Nephron (organoid): ENCODE measurements at regions not wholly inside any gene's neighbourhood (a gene's known extent, or its start where the extent isn't known, plus 50 kb on each side); places are given as distances from the start of the nearest gene placed in this dataset.

Experiments used
- H3K27ac Mint-ChIP-seq, 3 experiments: 2 replicates each; pipeline ENCODE4 v1.8.0; 2020; ENCODE audit warnings: mixed read lengths in 3 of 3, mild to moderate bottlenecking in 2 of 3, moderate library complexity in 1 of 3
- H3K27me3 Mint-ChIP-seq: 2 replicates; pipeline ENCODE4 v1.8.0; 2021; ENCODE audit warnings: low read depth, mild to moderate bottlenecking, moderate library complexity, mixed read lengths
- H3K36me3 Mint-ChIP-seq: 2 replicates; pipeline ENCODE4 v1.8.0; 2020; ENCODE audit warnings: low read depth, mixed read lengths
- H3K4me1 Mint-ChIP-seq: 2 replicates; pipeline ENCODE4 v1.8.0; 2020; ENCODE audit warnings: mixed read lengths
- H3K4me3 Mint-ChIP-seq, 3 experiments: 2 replicates each; pipeline ENCODE4 v1.8.0; 2020; ENCODE audit warnings: mild to moderate bottlenecking in 3 of 3, mixed read lengths in 3 of 3, moderate library complexity in 2 of 3
- H3K9me3 Mint-ChIP-seq: 2 replicates; pipeline ENCODE4 v1.8.0; 2020; ENCODE audit warnings: mixed read lengths
- TF ChIP-seq, protein P1 (sequence below), 3 experiments: fragments of 200-600 bp; sonication (generic); IDR thresholded peaks; one replicate each; pipeline ENCODE4 v1.5.0; 2021; ENCODE audit warnings: antibody characterized with exemption in 3 of 3; ENCODE audit not compliant: unreplicated experiment in 3 of 3

DNA sequence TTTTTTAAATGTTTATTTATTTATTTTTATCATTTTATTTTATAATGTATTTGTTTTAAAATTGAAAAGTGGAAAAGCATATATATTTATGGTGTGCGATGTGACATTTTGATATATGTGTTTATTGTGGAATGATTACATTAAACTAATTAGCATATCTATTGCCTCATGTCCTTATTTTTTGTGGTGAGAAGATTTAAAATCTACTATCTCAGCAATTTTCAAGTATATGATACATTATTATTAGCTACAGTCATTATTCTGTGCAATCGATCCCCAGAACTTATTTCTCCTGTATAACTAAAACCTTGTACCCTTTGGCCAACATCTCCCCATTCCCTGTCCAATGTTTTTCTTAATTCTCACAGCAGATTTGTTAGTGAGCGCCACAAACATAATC is 115.6 kb upstream of the SHH start:
- H3K4me3 Mint-ChIP-seq: no peak overlapping the region
- H3K36me3 Mint-ChIP-seq: no peaks in the 10 kb centered on the region
- no peaks in the 10 kb centered on the region for H3K4me1 Mint-ChIP-seq
- no peaks in the 10 kb centered on the region for H3K9me3 Mint-ChIP-seq
- TF ChIP-seq, protein P1, sequence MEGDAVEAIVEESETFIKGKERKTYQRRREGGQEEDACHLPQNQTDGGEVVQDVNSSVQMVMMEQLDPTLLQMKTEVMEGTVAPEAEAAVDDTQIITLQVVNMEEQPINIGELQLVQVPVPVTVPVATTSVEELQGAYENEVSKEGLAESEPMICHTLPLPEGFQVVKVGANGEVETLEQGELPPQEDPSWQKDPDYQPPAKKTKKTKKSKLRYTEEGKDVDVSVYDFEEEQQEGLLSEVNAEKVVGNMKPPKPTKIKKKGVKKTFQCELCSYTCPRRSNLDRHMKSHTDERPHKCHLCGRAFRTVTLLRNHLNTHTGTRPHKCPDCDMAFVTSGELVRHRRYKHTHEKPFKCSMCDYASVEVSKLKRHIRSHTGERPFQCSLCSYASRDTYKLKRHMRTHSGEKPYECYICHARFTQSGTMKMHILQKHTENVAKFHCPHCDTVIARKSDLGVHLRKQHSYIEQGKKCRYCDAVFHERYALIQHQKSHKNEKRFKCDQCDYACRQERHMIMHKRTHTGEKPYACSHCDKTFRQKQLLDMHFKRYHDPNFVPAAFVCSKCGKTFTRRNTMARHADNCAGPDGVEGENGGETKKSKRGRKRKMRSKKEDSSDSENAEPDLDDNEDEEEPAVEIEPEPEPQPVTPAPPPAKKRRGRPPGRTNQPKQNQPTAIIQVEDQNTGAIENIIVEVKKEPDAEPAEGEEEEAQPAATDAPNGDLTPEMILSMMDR (IDR thresholded peaks at IDR 0.05; ENCODE audit: unreplicated experiment in 3 of 3): no peak
- peaks cover 33% of the 10 kb centered on the region for H3K27me3 Mint-ChIP-seq
- H3K27ac Mint-ChIP-seq: no peak overlapping the region

DNA sequence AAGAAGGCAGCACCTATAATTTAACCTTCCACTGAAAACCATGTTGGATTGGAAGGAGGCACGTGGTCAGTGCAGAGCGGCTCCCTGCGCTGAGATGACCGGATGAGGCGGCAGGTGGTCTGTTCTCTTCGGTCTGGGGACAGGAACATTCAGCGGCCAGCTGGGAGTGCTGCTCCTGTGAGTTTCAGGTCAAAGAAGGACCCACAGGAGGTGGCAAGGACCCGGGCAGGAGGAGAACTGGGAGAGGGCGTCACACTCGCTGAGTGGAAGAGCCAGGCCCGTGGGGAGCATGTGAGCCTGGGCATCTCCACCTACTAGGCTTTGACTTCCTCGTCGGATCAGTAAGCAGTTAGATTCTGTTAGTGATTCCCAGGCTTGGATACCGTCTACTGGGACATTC is 113.4 kb upstream of the SHH start:
- TF ChIP-seq, protein P1 (IDR thresholded peaks at IDR 0.05; ENCODE audit: unreplicated experiment in 3 of 3): no peak
- Mint-ChIP-seq H3K27ac (no peak overlapping the region), H3K9me3 (no peaks in the 10 kb centered on the region), H3K27me3 (peaks cover 29% of the 10 kb centered on the region), H3K4me3 (no peak overlapping the region), H3K36me3 (no peaks in the 10 kb centered on the region), H3K4me1 (no peaks in the 10 kb centered on the region)

DNA sequence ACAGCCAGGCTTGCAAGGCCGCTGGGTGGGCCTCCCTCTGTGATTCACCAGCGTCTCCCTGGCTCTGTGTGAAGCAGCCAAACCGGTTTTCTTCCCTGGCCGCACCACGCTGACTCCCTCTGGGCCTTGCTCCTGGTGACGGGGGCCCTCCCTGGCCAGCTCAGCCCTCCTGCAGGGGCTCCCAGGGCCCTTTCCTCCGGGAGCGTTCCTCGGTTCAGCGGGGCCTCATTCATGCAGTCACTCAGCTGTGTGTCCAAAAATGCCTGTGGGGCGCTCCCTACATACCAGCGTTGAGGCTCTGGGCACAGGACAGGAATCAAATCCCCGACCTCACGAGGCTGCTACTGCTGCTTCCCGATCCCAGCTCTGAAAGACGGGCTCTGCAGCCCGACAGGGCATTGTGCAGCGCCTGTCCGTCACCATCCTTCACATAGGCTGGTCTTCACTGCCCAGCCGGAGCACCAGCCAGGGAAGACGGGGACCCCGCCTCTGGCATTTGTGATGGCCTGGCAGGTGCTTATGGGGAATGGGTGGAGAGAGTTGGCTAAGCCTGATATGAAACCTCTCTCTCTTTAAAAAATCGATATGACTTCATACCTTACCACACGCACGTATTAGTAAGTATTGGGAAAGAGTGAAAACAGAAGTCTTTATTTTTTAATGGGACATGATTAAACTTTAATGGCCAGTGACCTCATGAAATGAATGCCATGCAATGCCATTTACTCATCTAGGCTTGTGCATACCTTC is 110.0 kb upstream of the SHH start:
- Mint-ChIP-seq H3K36me3 (peaks cover 3% of the 10 kb centered on the region), H3K9me3 (peaks cover 3% of the 10 kb centered on the region), H3K4me1 (peaks cover 5% of the 10 kb centered on the region), H3K27ac (peak overlapping the region; percentile 45 to 92 (median 84)), H3K27me3 (peaks cover 27% of the 10 kb centered on the region), H3K4me3 (no peak overlapping the region)
- TF ChIP-seq, protein P1 (IDR thresholded peaks at IDR 0.05; ENCODE audit: unreplicated experiment in 3 of 3): no peak

- Mint-ChIP-seq H3K4me1 (peaks cover 5% of the 10 kb centered on the region), H3K27me3 (peaks cover 23% of the 10 kb centered on the region), H3K27ac (peak overlapping the region; percentile 45 to 92 (median 84)), H3K4me3 (no peak overlapping the region), H3K9me3 (peaks cover 7% of the 10 kb centered on the region), H3K36me3 (peaks cover 3% of the 10 kb centered on the region)
- TF ChIP-seq, protein P1 (IDR thresholded peaks at IDR 0.05; ENCODE audit: unreplicated experiment in 3 of 3): no peak
Observed at GRCh38 chr7:155921804-155922066, 109.5 kb upstream of the SHH start.

DNA sequence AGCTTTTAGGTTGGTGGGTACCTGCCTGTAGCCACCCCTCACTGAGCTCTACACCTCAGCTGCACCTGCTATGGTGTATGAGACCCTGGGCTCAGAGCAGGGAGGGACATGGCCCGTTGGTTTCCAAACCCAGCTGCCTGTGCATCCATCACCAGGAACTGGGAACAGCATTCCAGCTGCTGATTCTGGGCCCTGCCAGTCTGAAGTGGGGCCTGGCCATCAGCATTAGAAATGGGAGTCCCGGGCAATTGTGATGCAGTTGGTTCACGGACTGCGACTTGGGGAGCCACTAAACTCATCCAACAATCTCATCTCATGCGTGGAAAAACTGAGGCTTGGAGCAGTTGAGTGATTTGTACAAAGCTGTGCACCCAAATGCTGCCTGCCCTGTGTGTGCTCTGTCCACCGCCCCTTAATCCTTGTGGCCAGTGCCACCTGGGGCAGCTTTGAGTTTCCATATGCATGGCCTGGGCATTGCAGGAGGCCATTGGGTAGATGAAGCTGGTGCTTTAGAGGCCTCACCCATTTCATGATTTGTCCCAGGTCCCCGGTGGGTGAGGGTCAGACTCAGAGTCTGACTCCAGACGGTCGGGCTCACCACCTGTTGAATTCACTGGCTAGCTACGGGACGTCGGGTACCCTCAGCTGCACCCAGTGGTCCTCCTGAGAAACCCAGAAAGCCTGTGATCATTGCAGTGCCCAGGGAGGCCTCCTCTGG is 109.0 kb upstream of the SHH start:
- TF ChIP-seq, protein P1 (IDR thresholded peaks at IDR 0.05; ENCODE audit: unreplicated experiment in 3 of 3): no peak
- Mint-ChIP-seq H3K27me3 (peaks cover 25% of the 10 kb centered on the region), H3K9me3 (peaks cover 8% of the 10 kb centered on the region), H3K4me1 (peaks cover 5% of the 10 kb centered on the region), H3K4me3 (no peak overlapping the region), H3K27ac (peak overlapping the region in 2 of 3 experiments; percentile 84 to 92), H3K36me3 (peaks cover 3% of the 10 kb centered on the region)

DNA sequence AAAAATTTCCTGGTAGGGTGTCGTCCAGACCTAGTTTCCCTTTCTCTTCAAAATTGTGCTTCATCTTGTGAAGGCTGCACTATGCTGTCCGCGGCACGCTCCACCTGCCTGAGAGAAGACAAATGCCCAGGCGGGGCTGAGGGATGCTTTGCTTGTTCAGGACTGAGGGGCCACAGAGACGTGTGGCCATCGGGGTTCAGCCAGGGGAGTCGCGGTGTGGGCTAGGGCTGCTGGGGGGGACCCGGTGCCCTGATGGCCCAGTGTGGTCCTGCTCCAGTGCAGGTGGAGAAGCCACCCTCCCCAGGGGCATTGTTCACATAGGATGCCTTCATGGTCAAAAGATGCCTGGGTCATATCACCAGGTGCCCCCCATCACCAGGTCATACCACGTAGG is 107.8 kb upstream of the SHH start:
- no peak overlapping the region for H3K27ac Mint-ChIP-seq
- no peak overlapping the region for H3K4me3 Mint-ChIP-seq
- peaks cover 5% of the 10 kb centered on the region for H3K4me1 Mint-ChIP-seq
- H3K27me3 Mint-ChIP-seq: peaks cover 24% of the 10 kb centered on the region
- peaks cover 8% of the 10 kb centered on the region for H3K9me3 Mint-ChIP-seq
- peaks cover 3% of the 10 kb centered on the region for H3K36me3 Mint-ChIP-seq
- TF ChIP-seq, protein P1 (IDR thresholded peaks at IDR 0.05; ENCODE audit: unreplicated experiment in 3 of 3): no peak
